HepG2 (cell line): ENCODE measurements at regions not wholly inside any gene's neighbourhood (a gene's known extent, or its start where the extent isn't known, plus 50 kb on each side); places are given as distances from the start of the nearest gene placed in this dataset.

ENCODE experiments used
- ATAC-seq: fragments of 200-7000 bp; cut with Tn5 transposase; 3 replicates; pipeline ENCODE4 v1.9.1; 2020; ENCODE audit warnings: mild to moderate bottlenecking, moderate library complexity
- BruUV-seq: library from RNA; stranded (reverse); fragments of 400-500 nt; replicated peaks from 2 replicates; lab custom pipeline; 2021; lab: Mats Ljungman, UMichigan
- CTCF ChIA-PET: fragments of 300-600 bp; formaldehyde crosslinking; extraction: SDS; loops from one replicate; lab custom pipeline; 2021; ENCODE audit warnings: low total read pairs, inconsistent platforms, low intra/inter-chr PET ratio; lab: Yijun Ruan, JAX
- POLR2A ChIA-PET: fragments of 350-600 bp; sonication (Branson Sonifier 250); formaldehyde crosslinking; loops from one replicate; lab custom pipeline; 2020; ENCODE audit warnings: antibody characterized with exemption, inconsistent platforms; lab: Yijun Ruan, JAX
- DNase-seq: peaks from one replicate; pipeline ENCODE4 v3.0.0-alpha.2; 2015; ENCODE audit warnings: low spot score
- FAIRE-seq: peaks from 3 replicates; lab custom pipeline; 2011; peaks lifted over from hg19 to GRCh38; lab: Jason Lieb, UNC
- H2AFZ ChIP-seq: one replicate; pipeline ENCODE4 v1.6.1; 2011; ENCODE audit warnings: low read length, inconsistent platforms
- H3K27ac ChIP-seq: fragments of 300-600 bp; 3 replicates; pipeline ENCODE4 v1.8.0; 2011; ENCODE audit warnings: mixed run types, mild to moderate bottlenecking, mixed read lengths, low read length, inconsistent platforms; ENCODE audit not compliant: insufficient read depth; ENCODE audit errors: extremely low read length
- H3K27me3 ChIP-seq, 2 experiments: fragments of 200-600 bp in 1 of 2; 2 replicates in 1 of 2; 3 replicates in 1 of 2; pipeline versions ENCODE4 v1.6.0 to v1.8.0; 2011; ENCODE audit warnings: low read length in 2 of 2, mild to moderate bottlenecking in 2 of 2, moderate library complexity in 2 of 2, inconsistent platforms in 1 of 2; ENCODE audit not compliant: insufficient read depth in 2 of 2, control insufficient read depth in 1 of 2
- H3K36me3 ChIP-seq, 2 experiments: fragments of 200-600 bp in 1 of 2; replicated peaks in 1 of 2; 2 replicates in 1 of 2; 3 replicates in 1 of 2; pipeline versions ENCODE4 v1.5.1 to v1.8.0; 2011; ENCODE audit warnings: low read length in 2 of 2, inconsistent platforms in 1 of 2; ENCODE audit not compliant: insufficient read depth in 2 of 2, control insufficient read depth in 1 of 2
- H3K4me1 ChIP-seq: 2 replicates; pipeline ENCODE4 v1.5.1; 2012; ENCODE audit warnings: low read length, inconsistent platforms; ENCODE audit not compliant: insufficient read depth
- H3K4me2 ChIP-seq: 2 replicates; pipeline ENCODE4 v1.6.0; 2011; ENCODE audit warnings: low read depth, low read length, inconsistent platforms
- H3K4me3 ChIP-seq, 3 experiments: fragments of 200-600 bp in 1 of 3; sonication (generic), shearing (Covaris generic) in 1 of 3; replicated peaks in 1 of 3; 2 replicates each; pipeline ENCODE4 v1.5.1; 2011 to 2016; ENCODE audit warnings: low read length in 3 of 3, inconsistent platforms in 2 of 3, low read depth in 2 of 3, mild to moderate bottlenecking in 2 of 3, control low read depth in 1 of 3, mixed read lengths in 1 of 3; ENCODE audit not compliant: insufficient read depth in 1 of 3
- H3K79me2 ChIP-seq: one replicate; pipeline ENCODE4 v1.6.1; 2011; ENCODE audit warnings: low read length, inconsistent platforms; ENCODE audit not compliant: insufficient read depth
- H3K9ac ChIP-seq: 2 replicates; pipeline ENCODE4 v1.6.0; 2011; ENCODE audit warnings: mild to moderate bottlenecking, low read depth, low read length, inconsistent platforms; ENCODE audit not compliant: insufficient read depth
- H3K9me3 ChIP-seq: 2 replicates; pipeline ENCODE4 v1.5.1; 2012; ENCODE audit warnings: mild to moderate bottlenecking, low read length
- H4K20me1 ChIP-seq: 2 replicates; pipeline ENCODE4 v1.6.0; 2011; ENCODE audit warnings: inconsistent platforms, mild to moderate bottlenecking, low read length, moderate library complexity; ENCODE audit not compliant: insufficient read depth
- GZF1 ChIP-seq: sonication (generic); formaldehyde crosslinking; IDR thresholded peaks from 2 replicates; pipeline ENCODE4 v1.5.1; 2020; ENCODE audit warnings: mild to moderate bottlenecking, missing genetic modification reagents
- IKZF4 ChIP-seq: sonication (generic); formaldehyde crosslinking; IDR thresholded peaks from 2 replicates; pipeline ENCODE4 v1.5.1; 2020; ENCODE audit warnings: borderline replicate concordance, mild to moderate bottlenecking, low read depth, missing genetic modification reagents; ENCODE audit errors: not compliant biosample characterization
- KLF9 ChIP-seq: IDR thresholded peaks from 2 replicates; pipeline ENCODE4 v1.6.1; 2016; ENCODE audit warnings: low read depth
- RELA ChIP-seq: sonication (generic); formaldehyde crosslinking; IDR thresholded peaks from 2 replicates; pipeline ENCODE4 v1.4.0; 2020; ENCODE audit warnings: missing genetic modification reagents
- SPEN ChIP-seq: sonication (generic); formaldehyde crosslinking; IDR thresholded peaks from 2 replicates; pipeline ENCODE4 v1.5.1; 2020; ENCODE audit warnings: low read depth, mild to moderate bottlenecking, missing genetic modification reagents
- SYNCRIP ChIP-seq: fragments of 200-400 bp; formaldehyde crosslinking; IDR thresholded peaks from 2 replicates; pipeline ENCODE4 v1.6.1; 2018; ENCODE audit warnings: mild to moderate bottlenecking, low read depth, low read length; ENCODE audit not compliant: insufficient read depth
- ZC3H13 ChIP-seq: sonication (generic); formaldehyde crosslinking; IDR thresholded peaks from 2 replicates; pipeline ENCODE4 v1.8.1; 2023; ENCODE audit warnings: mild to moderate bottlenecking, missing genetic modification reagents, moderate library complexity
- ZGPAT ChIP-seq: IDR thresholded peaks from 2 replicates; pipeline ENCODE4 v1.6.1; 2016; ENCODE audit warnings: mild to moderate bottlenecking
- ZNF225 ChIP-seq: sonication (generic); formaldehyde crosslinking; IDR thresholded peaks from 2 replicates; pipeline ENCODE4 v1.4.0; 2020; ENCODE audit warnings: mild to moderate bottlenecking, missing genetic modification reagents
- ZNF24 ChIP-seq: fragments of 450-650 bp; IDR thresholded peaks from 2 replicates; pipeline ENCODE4 v1.6.1; 2017; ENCODE audit warnings: antibody characterized with exemption, mild to moderate bottlenecking
- ZNF251 ChIP-seq: sonication (generic); formaldehyde crosslinking; IDR thresholded peaks from 2 replicates; pipeline ENCODE4 v1.9.0; 2021; ENCODE audit warnings: mild to moderate bottlenecking, missing genetic modification reagents
- ZNF292 ChIP-seq: sonication (generic); formaldehyde crosslinking; IDR thresholded peaks from 2 replicates; pipeline ENCODE4 v1.8.1; 2022; ENCODE audit warnings: mild to moderate bottlenecking, low read depth, missing genetic modification reagents, borderline replicate concordance
- ZNF674 ChIP-seq: sonication (generic); formaldehyde crosslinking; IDR thresholded peaks from 2 replicates; pipeline ENCODE4 v1.5.0; 2020; ENCODE audit warnings: low read depth, mild to moderate bottlenecking, missing genetic modification reagents
- WGBS: methylation state at CpG from one replicate; pipeline ENCODE4 v1.1.6; 2017; ENCODE audit warnings: low lambda C conversion rate; 5-methylcytosine and 5-hydroxymethylcytosine counted together
- in situ Hi-C: cut with HindIII; loops from 2 replicates; pipeline ENCODE4 v1.10.0; 2017; ENCODE audit warnings: low pct_unique_long_range_greater_than_20kb; ENCODE audit not compliant: extremely low pct_ligation_motif_present
- intact Hi-C: fragments of 100-400 bp; cut with micrococcal nuclease; formaldehyde crosslinking; loops from one replicate; pipeline ENCODE4 v1.10.0; 2022; ENCODE audit not compliant: unreplicated experiment

- no peak overlapping the region for H3K4me2 ChIP-seq
- CTCF ChIA-PET: no interaction called here
- FAIRE-seq: no peak
- no peaks in the 10 kb centered on the region for H3K9me3 ChIP-seq
- ATAC-seq: peak; percentile 85
- peaks cover 0 to 16% of the 10 kb centered on the region in 2 experiments; a peak in 2 of 5 replicates for H3K27me3 ChIP-seq
- in situ Hi-C loops (no loop called here), intact Hi-C loops (no loop called here)
- WGBS: 7% methylated on average over 3 of the region's 4 CpGs
- H4K20me1 ChIP-seq: no peaks in the 10 kb centered on the region
- H2AFZ ChIP-seq: no peak overlapping the region
- no peak overlapping the region for H3K27ac ChIP-seq
- H3K9ac ChIP-seq: no peak overlapping the region
- no peak for TF ChIP-seq ZNF292 (CRISPR knock-in tag)
- no peak for TF ChIP-seq SYNCRIP
- TF ChIP-seq KLF9 (CRISPR knock-in tag): no peak
- TF ChIP-seq ZGPAT (CRISPR knock-in tag): no peak
- TF ChIP-seq ZNF225 (CRISPR knock-in tag): no peak
- TF ChIP-seq SPEN (CRISPR knock-in tag): no peak
- no peak for TF ChIP-seq GZF1 (CRISPR knock-in tag)
- no peak for TF ChIP-seq RELA (CRISPR knock-in tag)
- TF ChIP-seq ZNF674 (CRISPR knock-in tag): no peak
- TF ChIP-seq IKZF4 (CRISPR knock-in tag): no peak
- no peak for TF ChIP-seq ZNF24
- TF ChIP-seq ZC3H13: no peak
- no peak for TF ChIP-seq ZNF251 (CRISPR knock-in tag)
- POLR2A ChIA-PET: no interaction called here
- H3K36me3 ChIP-seq: no peaks in the 10 kb centered on the region
- H3K4me1 ChIP-seq: no peaks in the 10 kb centered on the region
- H3K79me2 ChIP-seq: no peaks in the 10 kb centered on the region
- no peak for DNase-seq
- BruUV-seq: no TSS peak
- H3K4me3 ChIP-seq: no peak overlapping the region
Measured at GRCh38 chr5:61678966-61679365, 346.9 kb downstream of the ZSWIM6 start.
